BLaER1 treated with 17β-estradiol and CSF1 and Interleukin-3, amounts not matched to agents 10 nM and 100 nM (cell line): ENCODE measurements at regions not wholly inside any gene's neighbourhood (a gene's known extent, or its start where the extent isn't known, plus 50 kb on each side); places are given as distances from the start of the nearest gene placed in this dataset.

Experiments
- H3K27ac ChIP-seq, 11 experiments: shearing (Covaris generic); formaldehyde crosslinking; 2 replicates each; pipeline ENCODE4 v1.8.1; 2022
- H3K27me3 ChIP-seq, 11 experiments: shearing (Covaris generic); formaldehyde crosslinking; 2 replicates each; pipeline ENCODE4 v1.8.1; 2022
- H3K36me3 ChIP-seq, 11 experiments: shearing (Covaris generic); formaldehyde crosslinking; 2 replicates each; pipeline ENCODE4 v1.8.1; 2022
- H3K4me1 ChIP-seq, 10 experiments: shearing (Covaris generic); formaldehyde crosslinking; 2 replicates each; pipeline ENCODE4 v1.8.1; 2022
- H3K4me2 ChIP-seq, 11 experiments: shearing (Covaris generic); formaldehyde crosslinking; 2 replicates each; pipeline ENCODE4 v1.8.1; 2022
- H3K4me3 ChIP-seq, 10 experiments: shearing (Covaris generic); formaldehyde crosslinking; 2 replicates each; pipeline ENCODE4 v1.8.1; 2022
- H3K9ac ChIP-seq, 11 experiments: shearing (Covaris generic); formaldehyde crosslinking; 2 replicates each; pipeline ENCODE4 v1.8.1; 2022
- H3K9me3 ChIP-seq, 11 experiments: shearing (Covaris generic); formaldehyde crosslinking; replicated peaks in 1 of 11; 2 replicates each; pipeline ENCODE4 v1.8.1; 2022
- H4K20me1 ChIP-seq, 11 experiments: shearing (Covaris generic); formaldehyde crosslinking; 2 replicates each; pipeline ENCODE4 v1.8.1; 2022
- Cebpa-rat ChIP-seq, 11 experiments: shearing (Covaris generic); IDR thresholded peaks; 2 replicates each; pipeline ENCODE4 v1.8.1; 2022

DNA sequence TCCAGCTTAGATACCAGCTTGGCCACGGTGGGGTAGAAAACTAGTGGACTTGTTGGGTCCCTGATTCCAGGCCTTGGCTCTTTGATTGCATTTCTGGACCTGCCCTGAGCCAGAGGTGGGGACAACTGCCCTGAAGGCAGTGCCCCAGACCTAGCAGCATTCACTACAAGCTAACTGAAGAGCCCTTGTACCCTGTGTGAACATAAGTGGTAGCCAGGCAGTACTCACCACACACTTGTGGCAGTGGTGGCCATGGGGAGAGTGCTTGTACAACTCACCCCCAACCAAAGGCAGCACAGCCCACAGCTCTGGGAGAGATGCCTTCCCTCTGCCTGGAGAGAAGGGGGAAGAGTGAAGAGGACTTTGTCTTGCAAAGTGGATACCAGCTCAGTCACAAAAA lies 177.3 kb upstream of the NAALADL2 start:
- H3K27me3 ChIP-seq, result no peaks in the 10 kb centered on the region
- H3K4me1 ChIP-seq, result no peaks in the 10 kb centered on the region
- H3K36me3 ChIP-seq, result no peaks in the 10 kb centered on the region
- no peaks in the 10 kb centered on the region for H4K20me1 ChIP-seq
- H3K4me3 ChIP-seq, result no peak overlapping the region
- no peak overlapping the region for H3K27ac ChIP-seq
- no peak overlapping the region for H3K4me2 ChIP-seq
- no peak for TF ChIP-seq Cebpa-rat (IDR thresholded peaks at IDR 0.05)
- H3K9me3 ChIP-seq, result peaks cover 0 to 10% (median 8%) of the 10 kb centered on the region in 11 experiments; a peak in 10 of 22 replicates
- H3K9ac ChIP-seq, result no peak overlapping the region

DNA sequence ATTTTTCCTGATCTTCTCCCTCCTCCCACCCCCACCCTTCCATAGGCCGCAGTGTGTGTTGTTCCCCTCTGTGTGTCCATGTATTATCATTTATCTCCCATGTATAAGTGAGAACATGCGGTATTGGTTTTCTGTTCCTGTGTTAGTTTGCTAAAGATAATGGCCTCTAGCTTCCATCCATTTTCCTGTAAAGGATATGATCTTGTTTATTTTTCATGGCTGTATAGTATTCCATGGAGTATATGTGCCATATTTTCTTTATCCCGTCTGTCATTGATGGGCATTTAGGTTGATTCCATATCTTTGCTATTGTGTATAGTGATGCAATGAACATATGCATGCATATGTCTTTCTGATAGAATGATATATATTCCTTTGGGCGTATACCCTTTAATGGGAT lies 173.3 kb upstream of the NAALADL2 start:
- TF ChIP-seq Cebpa-rat (IDR thresholded peaks at IDR 0.05), result no peak
- H3K4me3 ChIP-seq, result no peak overlapping the region
- H3K27me3 ChIP-seq, result no peaks in the 10 kb centered on the region
- no peaks in the 10 kb centered on the region for H3K4me1 ChIP-seq
- H3K27ac ChIP-seq, result no peak overlapping the region
- H3K9me3 ChIP-seq, result peaks cover 0 to 10% (median 8%) of the 10 kb centered on the region in 11 experiments; a peak in 10 of 22 replicates
- no peaks in the 10 kb centered on the region for H3K36me3 ChIP-seq
- no peaks in the 10 kb centered on the region for H4K20me1 ChIP-seq
- H3K9ac ChIP-seq, result no peak overlapping the region
- H3K4me2 ChIP-seq, result no peak overlapping the region

DNA sequence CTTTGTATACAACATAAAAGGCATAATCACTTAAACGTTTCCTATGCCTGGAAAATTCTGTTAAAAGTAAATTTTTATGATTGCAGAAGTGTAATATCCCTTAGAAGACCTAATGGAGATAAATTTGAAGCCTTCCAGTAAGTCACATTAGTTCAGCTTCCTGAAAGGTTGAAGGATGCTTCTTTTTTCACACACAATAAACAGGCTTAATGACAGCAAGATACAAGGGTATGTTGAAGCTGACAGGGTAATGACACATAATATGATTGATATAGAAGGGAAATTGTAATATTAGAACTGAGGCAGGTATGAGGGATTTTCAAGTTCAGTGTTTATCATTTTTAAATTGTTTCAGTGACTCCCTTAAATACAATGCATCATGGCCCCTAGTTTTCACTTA lies 161.8 kb upstream of the NAALADL2 start:
- Histone ChIP-seq H4K20me1 (no peaks in the 10 kb centered on the region), H3K9ac (no peak overlapping the region), H3K27ac (no peak overlapping the region), H3K27me3 (no peaks in the 10 kb centered on the region), H3K9me3 (no peaks in the 10 kb centered on the region), H3K36me3 (no peaks in the 10 kb centered on the region), H3K4me3 (no peak overlapping the region), H3K4me1 (no peaks in the 10 kb centered on the region), H3K4me2 (no peak overlapping the region)
- TF ChIP-seq Cebpa-rat (IDR thresholded peaks at IDR 0.05), result no peak

DNA sequence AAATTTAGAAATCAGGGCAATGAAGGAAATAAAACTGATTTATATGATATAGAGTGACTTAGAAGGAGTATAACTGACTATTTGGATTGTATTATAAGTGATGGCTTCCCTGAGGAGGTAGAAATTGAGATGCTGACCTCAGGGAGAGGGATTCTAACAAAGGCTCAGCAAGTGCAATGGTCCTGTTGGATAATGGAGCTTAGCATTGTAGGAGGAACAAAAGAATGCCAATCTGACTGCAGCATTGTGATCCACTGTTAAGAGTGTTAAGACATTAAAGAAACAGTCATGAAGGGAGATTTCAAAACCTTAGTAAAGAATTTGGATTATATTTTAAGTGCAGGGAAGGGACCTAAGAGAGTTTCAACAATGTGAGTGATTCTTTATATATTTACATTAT lies 158.4 kb upstream of the NAALADL2 start:
- Histone ChIP-seq H3K27ac (no peak overlapping the region), H3K4me3 (no peak overlapping the region), H3K9ac (no peak overlapping the region), H3K9me3 (no peaks in the 10 kb centered on the region), H3K27me3 (no peaks in the 10 kb centered on the region), H3K36me3 (no peaks in the 10 kb centered on the region), H4K20me1 (no peaks in the 10 kb centered on the region), H3K4me2 (no peak overlapping the region), H3K4me1 (no peaks in the 10 kb centered on the region)
- TF ChIP-seq Cebpa-rat (IDR thresholded peaks at IDR 0.05), result no peak

DNA sequence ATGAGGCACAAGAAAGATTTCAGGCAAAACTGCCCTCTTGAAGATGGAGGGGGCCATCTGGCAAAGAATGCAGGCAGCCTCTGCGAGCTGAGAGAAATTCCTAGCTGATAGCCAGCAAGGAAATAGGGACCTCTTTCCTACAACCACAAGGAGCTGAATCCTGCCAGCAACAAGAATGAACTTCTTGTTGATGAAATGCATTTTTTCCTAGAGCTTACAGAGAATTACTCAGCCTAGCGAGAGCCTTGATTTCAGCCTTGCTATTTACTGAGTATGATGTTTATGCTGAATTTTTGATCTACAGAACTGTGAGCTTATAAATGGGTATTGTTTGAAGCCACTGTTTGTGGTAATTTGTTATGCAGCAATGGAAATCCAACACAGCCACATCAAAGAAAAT lies 148.5 kb upstream of the NAALADL2 start:
- no peaks in the 10 kb centered on the region for H3K36me3 ChIP-seq
- no peak for TF ChIP-seq Cebpa-rat (IDR thresholded peaks at IDR 0.05)
- H3K9ac ChIP-seq, result no peak overlapping the region
- no peaks in the 10 kb centered on the region for H3K27me3 ChIP-seq
- no peaks in the 10 kb centered on the region for H4K20me1 ChIP-seq
- H3K4me1 ChIP-seq, result no peaks in the 10 kb centered on the region
- H3K9me3 ChIP-seq, result peaks cover 0 to 5% (median 0%) of the 10 kb centered on the region in 11 experiments; a peak in 2 of 22 replicates
- H3K27ac ChIP-seq, result no peak overlapping the region
- no peak overlapping the region for H3K4me3 ChIP-seq
- no peak overlapping the region for H3K4me2 ChIP-seq

DNA sequence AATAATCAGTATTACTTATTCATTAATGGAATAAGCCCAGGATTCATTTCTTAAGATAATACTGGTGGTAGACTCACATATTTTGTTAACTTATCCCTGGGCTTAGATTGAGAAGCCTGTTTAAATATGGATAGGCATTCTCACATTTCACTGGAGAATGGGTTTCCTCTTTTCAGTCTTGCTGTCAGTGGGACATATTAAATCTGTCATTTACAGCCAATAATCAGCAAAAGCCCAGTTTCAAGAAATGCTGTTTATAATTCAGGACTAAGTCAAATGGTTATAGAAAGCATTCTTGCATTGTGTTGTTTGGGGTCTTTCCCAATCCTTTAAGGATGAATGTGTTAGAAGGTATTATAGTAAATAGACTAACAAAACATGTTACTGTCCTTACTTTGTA lies 143.7 kb upstream of the NAALADL2 start:
- Histone ChIP-seq H3K4me2 (no peak overlapping the region), H3K4me3 (no peak overlapping the region), H3K9me3 (peaks cover 0 to 5% (median 0%) of the 10 kb centered on the region in 11 experiments; a peak in 2 of 22 replicates), H3K27ac (no peak overlapping the region), H3K9ac (no peak overlapping the region), H3K36me3 (no peaks in the 10 kb centered on the region), H3K27me3 (no peaks in the 10 kb centered on the region), H4K20me1 (no peaks in the 10 kb centered on the region), H3K4me1 (no peaks in the 10 kb centered on the region)
- no peak for TF ChIP-seq Cebpa-rat (IDR thresholded peaks at IDR 0.05)

DNA sequence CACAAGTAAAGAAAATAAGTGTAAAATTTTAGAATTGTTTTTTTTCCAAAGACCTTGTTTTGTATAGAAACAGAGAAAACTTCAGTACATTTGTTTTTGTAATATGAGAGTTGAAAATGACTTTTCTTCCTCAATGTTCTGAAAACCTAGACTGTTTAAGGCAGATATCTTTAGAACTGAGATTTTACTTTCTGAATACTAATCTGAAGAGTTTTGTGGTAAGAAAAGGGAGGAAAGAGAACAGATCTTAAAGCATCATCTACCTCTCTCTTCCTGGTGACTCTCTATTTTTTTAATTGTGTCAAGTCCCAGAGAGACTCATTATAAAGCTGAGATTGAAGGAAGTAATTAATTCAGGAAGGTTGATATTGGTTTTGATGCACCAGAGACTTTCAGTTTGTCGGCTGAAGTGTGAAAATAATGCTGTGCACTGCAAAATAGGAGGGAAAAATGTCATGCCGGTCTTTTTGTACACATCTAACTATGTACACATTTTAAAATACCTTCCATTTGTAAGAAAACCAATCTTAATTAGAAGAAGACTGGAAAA lies 142.1 kb upstream of the NAALADL2 start:
- Histone ChIP-seq H3K9ac (no peak overlapping the region), H3K4me1 (no peaks in the 10 kb centered on the region), H4K20me1 (no peaks in the 10 kb centered on the region), H3K27me3 (no peaks in the 10 kb centered on the region), H3K4me3 (no peak overlapping the region), H3K36me3 (no peaks in the 10 kb centered on the region), H3K9me3 (peaks cover 0 to 5% (median 0%) of the 10 kb centered on the region in 11 experiments; a peak in 2 of 22 replicates), H3K4me2 (no peak overlapping the region), H3K27ac (no peak overlapping the region)
- no peak for TF ChIP-seq Cebpa-rat (IDR thresholded peaks at IDR 0.05)

DNA sequence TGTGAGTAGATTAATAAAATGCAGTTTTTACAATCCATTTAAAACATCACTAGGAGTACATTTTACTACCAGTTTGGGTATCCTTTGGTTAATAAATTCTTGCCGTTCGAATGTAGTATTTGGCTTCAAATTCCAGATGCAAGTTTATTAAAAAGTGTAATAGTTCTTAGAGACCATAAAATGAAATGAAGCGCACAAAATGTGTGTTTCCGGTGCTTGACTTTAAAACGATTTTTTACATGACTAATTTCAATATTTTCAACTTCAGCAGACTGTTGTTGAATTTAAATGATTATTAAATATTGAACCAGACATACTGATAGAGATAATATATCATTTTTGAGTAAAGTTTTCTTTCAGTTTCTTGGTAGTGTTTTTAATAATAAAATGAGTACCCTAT lies 138.4 kb upstream of the NAALADL2 start:
- H3K4me2 ChIP-seq, result no peak overlapping the region
- H4K20me1 ChIP-seq, result no peaks in the 10 kb centered on the region
- no peaks in the 10 kb centered on the region for H3K9me3 ChIP-seq
- H3K4me1 ChIP-seq, result no peaks in the 10 kb centered on the region
- TF ChIP-seq Cebpa-rat (IDR thresholded peaks at IDR 0.05), result no peak
- H3K9ac ChIP-seq, result no peak overlapping the region
- H3K36me3 ChIP-seq, result no peaks in the 10 kb centered on the region
- H3K27me3 ChIP-seq, result no peaks in the 10 kb centered on the region
- H3K4me3 ChIP-seq, result no peak overlapping the region
- H3K27ac ChIP-seq, result no peak overlapping the region

DNA sequence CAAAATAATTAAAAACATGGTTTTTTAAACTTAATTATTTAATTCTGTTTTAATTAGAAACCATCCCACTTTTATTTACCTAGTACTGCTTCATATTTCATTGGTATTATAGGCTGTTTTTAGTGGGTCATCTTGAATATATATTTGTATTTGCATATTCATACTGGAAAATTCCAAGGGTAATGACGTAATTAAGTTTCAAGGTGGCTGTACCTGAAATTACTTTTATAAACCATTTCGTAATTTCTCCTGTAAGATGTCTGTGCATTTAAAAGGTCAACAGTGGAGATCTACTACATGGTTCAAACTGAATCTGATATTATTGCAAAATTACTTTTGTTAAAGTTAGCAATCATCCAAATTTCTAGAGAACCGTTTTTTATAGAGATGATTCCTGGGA lies 133.8 kb upstream of the NAALADL2 start:
- Histone ChIP-seq H3K9me3 (no peaks in the 10 kb centered on the region), H3K9ac (no peak overlapping the region), H3K27ac (no peak overlapping the region), H3K36me3 (no peaks in the 10 kb centered on the region), H3K4me1 (no peaks in the 10 kb centered on the region), H3K27me3 (no peaks in the 10 kb centered on the region), H3K4me2 (no peak overlapping the region), H3K4me3 (no peak overlapping the region), H4K20me1 (no peaks in the 10 kb centered on the region)
- no peak for TF ChIP-seq Cebpa-rat (IDR thresholded peaks at IDR 0.05)

DNA sequence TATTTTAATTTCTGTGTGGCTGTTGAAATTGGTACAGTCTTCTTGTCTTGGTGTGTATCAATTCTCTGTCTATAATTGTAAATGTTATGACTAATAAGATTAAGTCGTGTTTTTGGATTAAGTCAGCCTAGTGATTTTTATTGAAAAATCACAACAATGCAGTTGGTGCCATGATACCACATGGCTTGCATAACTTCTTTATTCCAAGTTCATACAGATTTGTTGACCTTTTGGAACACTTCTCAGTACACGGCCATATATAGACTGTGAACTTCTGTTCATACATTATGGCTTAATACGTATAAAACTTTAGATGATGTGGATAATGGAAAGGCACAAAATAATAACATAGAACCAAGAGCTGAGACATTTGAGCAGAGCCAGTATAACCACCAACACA lies 121.2 kb upstream of the NAALADL2 start:
- Histone ChIP-seq H3K4me1 (no peaks in the 10 kb centered on the region), H3K36me3 (no peaks in the 10 kb centered on the region; a peak in 1 of 22 replicates), H4K20me1 (no peaks in the 10 kb centered on the region), H3K4me3 (no peak overlapping the region), H3K9ac (no peak overlapping the region), H3K27me3 (no peaks in the 10 kb centered on the region), H3K9me3 (peaks cover 18 to 21% (median 19%) of the 10 kb centered on the region in 11 experiments), H3K4me2 (no peak overlapping the region), H3K27ac (no peak overlapping the region)
- no peak for TF ChIP-seq Cebpa-rat (IDR thresholded peaks at IDR 0.05)
